ENCODE measurements at regions not wholly inside any gene's neighbourhood (a gene's known extent, or its start where the extent isn't known, plus 50 kb on each side); places are given as distances from the start of the nearest gene placed in this dataset.
A peak's percentile ranks its signal among the peaks of the same experiment; 100 is the strongest.

DNA sequence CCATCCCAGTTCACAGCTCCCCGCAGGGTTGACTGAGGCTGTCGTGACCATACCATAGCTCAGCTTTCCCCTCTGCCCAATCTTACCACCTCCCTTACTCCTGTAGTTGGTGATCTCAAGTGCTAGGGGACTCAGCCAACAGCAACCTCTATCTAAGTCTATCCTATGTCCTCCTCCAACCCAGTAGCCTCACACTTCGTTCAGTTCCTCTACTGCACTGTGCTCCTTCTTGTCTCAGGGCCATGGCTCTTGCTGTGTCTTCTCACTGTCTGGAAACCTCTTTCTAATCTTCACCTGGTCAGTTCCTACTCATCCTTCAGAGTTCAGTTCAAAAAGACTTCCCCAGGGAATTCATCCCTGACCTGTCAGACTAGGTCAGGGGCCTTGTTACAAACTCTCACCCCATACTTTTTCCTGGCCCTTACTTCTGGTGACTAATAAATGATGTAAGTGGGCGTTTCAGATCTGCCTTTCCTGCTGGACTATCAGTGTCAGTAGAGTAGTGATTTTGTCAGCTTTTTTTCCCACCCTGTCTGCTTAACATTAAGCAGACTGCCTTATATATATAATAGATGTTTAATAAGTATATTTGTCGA is 53.6 kb upstream of the NR3C1 start:
- Histone ChIP-seq H3K23me2 (ENCODE audit: insufficient read length, low read depth, low read length, poor library complexity, severe bottlenecking) (no peaks in the 10 kb centered on the region), H4K8ac (replicated peaks; ENCODE audit: insufficient read length, low read depth, low read length) (peak overlapping the region; percentile 16), H4K5ac (ENCODE audit: insufficient read length, low read depth, low read length) (no peak overlapping the region), H3K56ac (ENCODE audit: insufficient read length, low read depth, low read length) (no peak overlapping the region), H2BK12ac (ENCODE audit: insufficient read length, low read depth, low read length) (no peak overlapping the region), H3K27ac (ENCODE audit: insufficient read length, low read depth, low read length) (no peak overlapping the region), H2AFZ (ENCODE audit: low read length) (no peak overlapping the region), H3K4ac (ENCODE audit: low read depth, low read length) (no peak overlapping the region), H2BK120ac (ENCODE audit: low read depth, low read length, poor library complexity, severe bottlenecking) (no peak overlapping the region), H4K20me1 (ENCODE audit: control insufficient read depth, insufficient read depth, insufficient read length) (no peaks in the 10 kb centered on the region), H2BK15ac (ENCODE audit: low read depth, low read length) (no peak overlapping the region), H3K14ac (ENCODE audit: insufficient read depth, low read length) (no peak overlapping the region), H4K91ac (ENCODE audit: insufficient read length, low read depth, low read length) (no peak overlapping the region), H3K4me1 (ENCODE audit: insufficient read depth, low read length) (no peaks in the 10 kb centered on the region), H3K23ac (ENCODE audit: insufficient read length, low read depth, low read length) (no peak overlapping the region), H3T11ph (ENCODE audit: low read length) (no peak overlapping the region), H3K4me2 (ENCODE audit: insufficient read depth, insufficient read length, low read length) (no peak overlapping the region), H3K27me3 (ENCODE audit: insufficient read depth, low read length) (no peaks in the 10 kb centered on the region), H2AK5ac (ENCODE audit: insufficient read length, low read length) (no peak overlapping the region), H3K79me2 (ENCODE audit: insufficient read depth, low read length) (no peaks in the 10 kb centered on the region), H3K79me1 (ENCODE audit: insufficient read depth, low read depth, low read length, poor library complexity, severe bottlenecking) (no peaks in the 10 kb centered on the region), H2BK5ac (ENCODE audit: insufficient read length, low read length) (no peak overlapping the region), H3K18ac (ENCODE audit: insufficient read length, low read depth, low read length) (no peak overlapping the region), H2BK20ac (ENCODE audit: low read depth, low read length, poor library complexity, severe bottlenecking) (no peak overlapping the region), H3K9ac (ENCODE audit: extremely low read depth, insufficient read length, low read length) (no peak overlapping the region), H3K9me3 (ENCODE audit: control insufficient read depth, low read depth, low read length) (no peaks in the 10 kb centered on the region)
- H3K9me3 Mint-ChIP-seq = no peaks in the 10 kb centered on the region; a peak in 1 of 5 replicates
- TF ChIP-seq, protein P1, sequence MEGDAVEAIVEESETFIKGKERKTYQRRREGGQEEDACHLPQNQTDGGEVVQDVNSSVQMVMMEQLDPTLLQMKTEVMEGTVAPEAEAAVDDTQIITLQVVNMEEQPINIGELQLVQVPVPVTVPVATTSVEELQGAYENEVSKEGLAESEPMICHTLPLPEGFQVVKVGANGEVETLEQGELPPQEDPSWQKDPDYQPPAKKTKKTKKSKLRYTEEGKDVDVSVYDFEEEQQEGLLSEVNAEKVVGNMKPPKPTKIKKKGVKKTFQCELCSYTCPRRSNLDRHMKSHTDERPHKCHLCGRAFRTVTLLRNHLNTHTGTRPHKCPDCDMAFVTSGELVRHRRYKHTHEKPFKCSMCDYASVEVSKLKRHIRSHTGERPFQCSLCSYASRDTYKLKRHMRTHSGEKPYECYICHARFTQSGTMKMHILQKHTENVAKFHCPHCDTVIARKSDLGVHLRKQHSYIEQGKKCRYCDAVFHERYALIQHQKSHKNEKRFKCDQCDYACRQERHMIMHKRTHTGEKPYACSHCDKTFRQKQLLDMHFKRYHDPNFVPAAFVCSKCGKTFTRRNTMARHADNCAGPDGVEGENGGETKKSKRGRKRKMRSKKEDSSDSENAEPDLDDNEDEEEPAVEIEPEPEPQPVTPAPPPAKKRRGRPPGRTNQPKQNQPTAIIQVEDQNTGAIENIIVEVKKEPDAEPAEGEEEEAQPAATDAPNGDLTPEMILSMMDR (conservative IDR thresholded peaks at IDR 0.05) = no peak
- no peak for DNase-seq
- H3K4me1 Mint-ChIP-seq = no peaks in the 10 kb centered on the region
- WGBS (ENCODE audit: extremely low coverage, insufficient read length, low lambda C conversion rate) = no CpG with 5 or more reads among the region's 5 CpGs
- no peak overlapping the region; a peak in 1 of 7 replicates for H3K27ac Mint-ChIP-seq
- no peaks in the 10 kb centered on the region for H3K36me3 Mint-ChIP-seq (ENCODE audit: insufficient read depth in 1 of 3, low read depth in 3 of 3)
- H3K27me3 Mint-ChIP-seq (ENCODE audit: low read depth) = no peaks in the 10 kb centered on the region; the same call in 1 of the 2 replicates
- H3K4me3 Mint-ChIP-seq = no peak overlapping the region

Measured in H9 (cell line).